ENCODE measurements at regions not wholly inside any gene's neighbourhood (a gene's known extent, or its start where the extent isn't known, plus 50 kb on each side); places are given as distances from the start of the nearest gene placed in this dataset.

DNA sequence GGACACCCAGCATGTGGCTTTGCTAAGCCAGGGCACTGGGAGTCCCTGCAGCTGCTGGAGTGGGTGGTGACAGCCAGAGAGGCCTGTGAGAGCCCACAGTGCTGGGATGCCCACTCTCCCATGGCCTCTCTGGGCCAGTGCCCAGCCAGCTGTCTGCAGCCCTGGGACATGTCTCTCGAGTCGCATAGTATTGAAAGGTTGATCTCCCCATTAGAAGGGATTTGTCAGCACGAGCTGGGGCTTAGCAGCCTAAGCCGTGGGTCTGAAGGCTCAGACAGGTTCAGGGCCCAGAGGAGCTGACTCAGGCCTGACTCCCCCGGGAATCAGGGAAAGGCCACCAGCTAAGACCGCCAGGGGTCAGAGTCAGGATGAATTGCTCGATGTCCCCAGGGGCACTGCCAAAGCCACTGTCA lies 53.5 kb downstream of the FOXD2 start:
- Histone ChIP-seq H3K27me3 (no peaks in the 10 kb centered on the region), H3K4me1 (no peaks in the 10 kb centered on the region), H3K4me3 (no peak overlapping the region), H3K36me3 (no peaks in the 10 kb centered on the region), H3K9me3 (no peaks in the 10 kb centered on the region), H3K27ac (no peak overlapping the region)
- DNase-seq (no peak), ATAC-seq (no peak)
- in situ Hi-C loops (cut with MboI; ENCODE audit: low sequenced_read_pairs in 4 of 4) (no loop called here), intact Hi-C loops (cut with DNase I; ENCODE audit: low total_unique reads) (no loop called here)
- TF ChIP-seq CTCF (IDR thresholded peaks at IDR 0.05 in 4 of 5, conservative IDR thresholded peaks at IDR 0.05 in 1 of 5) (no peak), POLR2A (IDR thresholded peaks at IDR 0.05) (no peak)

DNA sequence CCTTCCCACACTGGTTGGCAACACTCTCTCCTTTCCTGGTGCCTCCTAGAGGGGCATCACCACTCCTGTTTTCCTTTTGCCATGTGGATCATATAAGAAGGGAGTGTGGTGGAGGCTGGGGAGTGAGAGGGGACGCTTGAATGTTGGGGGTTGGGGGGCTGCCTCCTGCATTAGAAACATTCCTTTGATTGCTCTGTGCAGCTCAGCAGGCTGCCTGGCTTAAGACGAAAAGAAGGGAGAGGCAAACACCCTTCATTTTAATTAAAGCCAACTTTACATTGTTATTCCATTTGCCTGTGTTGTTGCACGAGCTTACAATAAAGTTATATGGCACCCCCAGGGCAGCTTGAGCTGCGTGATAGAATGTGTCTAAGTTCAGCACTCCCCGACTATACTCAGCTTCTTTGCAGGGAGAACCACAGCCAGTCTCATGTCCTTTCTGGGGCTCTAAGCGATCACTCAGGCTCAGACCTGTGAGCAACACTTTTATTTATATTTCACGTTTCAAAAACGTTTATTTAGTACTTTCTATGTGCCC lies 57.4 kb downstream of the FOXD2 start:
- TF ChIP-seq POLR2A (IDR thresholded peaks at IDR 0.05) (no peak), CTCF (IDR thresholded peaks at IDR 0.05 in 4 of 5, conservative IDR thresholded peaks at IDR 0.05 in 1 of 5) (no peak)
- Histone ChIP-seq H3K27me3 (no peaks in the 10 kb centered on the region), H3K27ac (no peak overlapping the region), H3K9me3 (no peaks in the 10 kb centered on the region), H3K4me3 (no peak overlapping the region), H3K36me3 (no peaks in the 10 kb centered on the region), H3K4me1 (no peaks in the 10 kb centered on the region)
- intact Hi-C loops (cut with DNase I; ENCODE audit: low total_unique reads) = no loop called here
- DNase-seq = no peak
- ATAC-seq = no peak
- in situ Hi-C loops (cut with MboI; ENCODE audit: low sequenced_read_pairs in 4 of 4) = no loop called here

DNA sequence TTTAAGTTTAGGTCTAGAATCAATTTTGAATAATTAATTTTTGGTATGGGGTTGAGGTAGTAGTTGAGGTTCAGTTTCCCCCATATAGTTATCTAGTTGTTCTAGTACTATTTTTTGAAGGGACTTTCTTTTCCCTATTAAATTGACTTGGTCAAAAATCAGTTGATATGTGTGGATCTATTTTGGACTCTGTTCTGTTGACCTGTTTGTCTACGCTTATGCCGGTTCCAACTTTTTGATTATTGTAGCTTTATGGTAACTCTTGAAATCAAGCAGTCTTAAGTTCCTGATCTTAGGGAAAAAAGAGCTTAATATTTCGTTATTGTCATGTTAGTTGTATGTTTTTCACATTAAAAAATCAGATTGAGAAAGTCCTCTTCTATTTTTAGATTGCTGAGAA lies 60.7 kb downstream of the FOXD2 start:
- intact Hi-C loops (cut with DNase I; ENCODE audit: low total_unique reads) (no loop called here), in situ Hi-C loops (cut with MboI; ENCODE audit: low sequenced_read_pairs in 4 of 4) (no loop called here)
- no peaks in the 10 kb centered on the region for H3K4me1 ChIP-seq
- no peak for TF ChIP-seq POLR2A (IDR thresholded peaks at IDR 0.05)
- TF ChIP-seq CTCF (IDR thresholded peaks at IDR 0.05 in 4 of 5, conservative IDR thresholded peaks at IDR 0.05 in 1 of 5) = no peak
- peaks cover 0 to 7% (median 0%) of the 10 kb centered on the region in 3 donors for H3K27me3 ChIP-seq
- no peaks in the 10 kb centered on the region for H3K36me3 ChIP-seq
- ATAC-seq = no peak
- DNase-seq = no peak
- H3K4me3 ChIP-seq = no peak overlapping the region
- no peak overlapping the region for H3K27ac ChIP-seq
- H3K9me3 ChIP-seq = no peaks in the 10 kb centered on the region

- TF ChIP-seq POLR2A (IDR thresholded peaks at IDR 0.05) (no peak), CTCF (IDR thresholded peaks at IDR 0.05 in 4 of 5, conservative IDR thresholded peaks at IDR 0.05 in 1 of 5) (no peak)
Measured at GRCh38 chr1:47501069-47501468, 63.2 kb downstream of the FOXD2 start.

More at GRCh38 chr1:47501069-47501468, 63.2 kb downstream of the FOXD2 start:
- in situ Hi-C loops (cut with MboI; ENCODE audit: low sequenced_read_pairs in 4 of 4) (no loop called here), intact Hi-C loops (cut with DNase I; ENCODE audit: low total_unique reads) (no loop called here)
- Histone ChIP-seq H3K4me3 (no peak overlapping the region), H3K27ac (no peak overlapping the region), H3K36me3 (no peaks in the 10 kb centered on the region), H3K9me3 (no peaks in the 10 kb centered on the region), H3K27me3 (peaks cover 0 to 7% (median 3%) of the 10 kb centered on the region in 3 donors), H3K4me1 (no peaks in the 10 kb centered on the region)
- DNase-seq (no peak), ATAC-seq (no peak)
